ENCODE measurements at regions not wholly inside any gene's neighbourhood (a gene's known extent, or its start where the extent isn't known, plus 50 kb on each side); places are given as distances from the start of the nearest gene placed in this dataset. TPM values are rescaled to one million over a fixed set of nuclear protein-coding genes. Genes with fewer than 3 reads are reported as not detected.

- no peak for DNase-seq
These were observed 111.9 kb downstream of the MN1 start for GRCh38 chr22:27689664-27690063.

- DNase-seq = no peak
These were observed 111.0 kb downstream of the MN1 start for GRCh38 chr22:27690599-27690998.

- no peak for DNase-seq
These were observed 109.3 kb downstream of the MN1 start for GRCh38 chr22:27692243-27692642.

GRCh38 chr22:27695925-27696324, 105.6 kb downstream of the MN1 start:
- DNase-seq = no peak

- DNase-seq = no peak
These were observed 103.7 kb downstream of the MN1 start for GRCh38 chr22:27697888-27698287.

Small RNAs in the stretch of these regions (small RNA-seq; reads per million reads assigned to genes)
- not detected for gene RNU6-1066P (ENCODE audit: low replicate concordance)
